HCT116 (cell line): ENCODE measurements at regions not wholly inside any gene's neighbourhood (a gene's known extent, or its start where the extent isn't known, plus 50 kb on each side); places are given as distances from the start of the nearest gene placed in this dataset.
A peak's percentile ranks its signal among the peaks of the same experiment; 100 is the strongest.

Source experiments
- ATF3 ChIP-seq: IDR thresholded peaks from 2 replicates; pipeline ENCODE4 v1.6.1; 2012
- CEBPB ChIP-seq: IDR thresholded peaks from 2 replicates; pipeline ENCODE4 v1.6.1; 2012; ENCODE audit warnings: low read depth
- CTCF ChIP-seq, 3 experiments: fragments of 200-600 bp in 1 of 3; sonication (generic) in 1 of 3; IDR thresholded peaks in 2 of 3; conservative IDR thresholded peaks in 1 of 3; 2 replicates each; pipeline ENCODE4 v1.5.1; 2012 to 2017; ENCODE audit warnings: low read depth in 2 of 3, low read length in 2 of 3, antibody characterized with exemption in 1 of 3, borderline replicate concordance in 1 of 3, control low read depth in 1 of 3, mild to moderate bottlenecking in 1 of 3, mixed read lengths in 1 of 3, mixed run types in 1 of 3, moderate library complexity in 1 of 3; ENCODE audit not compliant: insufficient read depth in 1 of 3
- EZH2 ChIP-seq: fragments of 200-600 bp; sonication (generic); IDR thresholded peaks from 2 replicates; pipeline ENCODE4 v1.6.1; 2017; ENCODE audit warnings: antibody characterized with exemption, mixed run types
- EZH2phosphoT487 ChIP-seq: fragments of 200-600 bp; IDR thresholded peaks from 2 replicates; pipeline ENCODE4 v1.6.1; 2018; ENCODE audit warnings: antibody characterized with exemption, borderline replicate concordance
- MAX ChIP-seq: IDR thresholded peaks from 2 replicates; pipeline ENCODE4 v1.6.1; 2012
- POLR2A ChIP-seq: IDR thresholded peaks from 2 replicates; pipeline ENCODE4 v1.7.0; 2011; ENCODE audit warnings: borderline replicate concordance; ENCODE audit not compliant: insufficient read depth, insufficient read length; ENCODE audit errors: extremely low read depth
- POLR2AphosphoS5 ChIP-seq: IDR thresholded peaks from 2 replicates; pipeline ENCODE4 v1.6.1; 2011; ENCODE audit warnings: mild to moderate bottlenecking, low read depth, low read length, moderate library complexity
- RAD21 ChIP-seq: IDR thresholded peaks from 2 replicates; pipeline ENCODE4 v1.6.1; 2012; ENCODE audit warnings: low read depth, mild to moderate bottlenecking
- SIN3A ChIP-seq: IDR thresholded peaks from 2 replicates; pipeline ENCODE4 v1.6.1; 2012; ENCODE audit warnings: low read depth
- SP1 ChIP-seq: IDR thresholded peaks from 2 replicates; pipeline ENCODE4 v1.6.1; 2012; ENCODE audit warnings: low read depth
- TCF7L2 ChIP-seq: IDR thresholded peaks from 2 replicates; pipeline ENCODE4 v1.7.0; 2011; ENCODE audit warnings: borderline replicate concordance, inconsistent platforms; ENCODE audit not compliant: insufficient read depth, insufficient read length; ENCODE audit errors: extremely low read depth
- ZFX ChIP-seq: fragments of 450-650 bp; IDR thresholded peaks from 2 replicates; pipeline ENCODE4 v1.6.1; 2017

GRCh38 chr10:3852147-3852904 is 67.3 kb upstream of the KLF6 start:
- TF ChIP-seq CTCF (IDR thresholded peaks at IDR 0.05 in 2 of 3, conservative IDR thresholded peaks at IDR 0.05 in 1 of 3; ENCODE audit: borderline replicate concordance in 1 of 3, insufficient read depth in 1 of 3, low read depth in 2 of 3, low read length in 2 of 3) (no peak), ATF3 (peak; percentile 88), EZH2 (no peak), EZH2phosphoT487 (no peak), POLR2A (no peak), TCF7L2 (peak; percentile 92), RAD21 (peak; percentile 47), SIN3A (peak; percentile 94), POLR2AphosphoS5 (peak; percentile 52), CEBPB (peak; percentile 91), MAX (peak; percentile 79), ZFX (no peak), SP1 (peak; percentile 96)
